HL-60 (cell line): ENCODE measurements at regions not wholly inside any gene's neighbourhood (a gene's known extent, or its start where the extent isn't known, plus 50 kb on each side); places are given as distances from the start of the nearest gene placed in this dataset.

Experiments
- CTCF ChIP-seq: IDR thresholded peaks from one replicate; pipeline ENCODE4 v1.5.1; 2011; ENCODE audit warnings: low read length, control low read depth, inconsistent platforms; ENCODE audit not compliant: insufficient read depth
- TF ChIP-seq, protein P1 (sequence below): IDR thresholded peaks from 2 replicates; pipeline ENCODE4 v1.6.1; 2012; ENCODE audit warnings: low read depth; ENCODE audit not compliant: insufficient replicate concordance

GRCh38 chr1:112322983-112323678, 72.9 kb upstream of the CTTNBP2NL start:
- TF ChIP-seq CTCF: no peak
- TF ChIP-seq, protein P1, sequence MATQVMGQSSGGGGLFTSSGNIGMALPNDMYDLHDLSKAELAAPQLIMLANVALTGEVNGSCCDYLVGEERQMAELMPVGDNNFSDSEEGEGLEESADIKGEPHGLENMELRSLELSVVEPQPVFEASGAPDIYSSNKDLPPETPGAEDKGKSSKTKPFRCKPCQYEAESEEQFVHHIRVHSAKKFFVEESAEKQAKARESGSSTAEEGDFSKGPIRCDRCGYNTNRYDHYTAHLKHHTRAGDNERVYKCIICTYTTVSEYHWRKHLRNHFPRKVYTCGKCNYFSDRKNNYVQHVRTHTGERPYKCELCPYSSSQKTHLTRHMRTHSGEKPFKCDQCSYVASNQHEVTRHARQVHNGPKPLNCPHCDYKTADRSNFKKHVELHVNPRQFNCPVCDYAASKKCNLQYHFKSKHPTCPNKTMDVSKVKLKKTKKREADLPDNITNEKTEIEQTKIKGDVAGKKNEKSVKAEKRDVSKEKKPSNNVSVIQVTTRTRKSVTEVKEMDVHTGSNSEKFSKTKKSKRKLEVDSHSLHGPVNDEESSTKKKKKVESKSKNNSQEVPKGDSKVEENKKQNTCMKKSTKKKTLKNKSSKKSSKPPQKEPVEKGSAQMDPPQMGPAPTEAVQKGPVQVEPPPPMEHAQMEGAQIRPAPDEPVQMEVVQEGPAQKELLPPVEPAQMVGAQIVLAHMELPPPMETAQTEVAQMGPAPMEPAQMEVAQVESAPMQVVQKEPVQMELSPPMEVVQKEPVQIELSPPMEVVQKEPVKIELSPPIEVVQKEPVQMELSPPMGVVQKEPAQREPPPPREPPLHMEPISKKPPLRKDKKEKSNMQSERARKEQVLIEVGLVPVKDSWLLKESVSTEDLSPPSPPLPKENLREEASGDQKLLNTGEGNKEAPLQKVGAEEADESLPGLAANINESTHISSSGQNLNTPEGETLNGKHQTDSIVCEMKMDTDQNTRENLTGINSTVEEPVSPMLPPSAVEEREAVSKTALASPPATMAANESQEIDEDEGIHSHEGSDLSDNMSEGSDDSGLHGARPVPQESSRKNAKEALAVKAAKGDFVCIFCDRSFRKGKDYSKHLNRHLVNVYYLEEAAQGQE: no peak
